Stimulated activated CD8-positive, alpha-beta memory T cell treated with anti-CD3 and anti-CD28 coated beads, Interleukin-4, amount 100 ng/mL, for 1 hour (primary cell): ENCODE measurements at regions not wholly inside any gene's neighbourhood (a gene's known extent, or its start where the extent isn't known, plus 50 kb on each side); places are given as distances from the start of the nearest gene placed in this dataset.

ENCODE experiments used
- DNase-seq, 2 donors: peaks; one replicate each; pipeline ENCODE4 v3.0.0-alpha.2; 2020; ENCODE audit warnings: low read depth in 2 of 2, low spot score in 1 of 2

DNA sequence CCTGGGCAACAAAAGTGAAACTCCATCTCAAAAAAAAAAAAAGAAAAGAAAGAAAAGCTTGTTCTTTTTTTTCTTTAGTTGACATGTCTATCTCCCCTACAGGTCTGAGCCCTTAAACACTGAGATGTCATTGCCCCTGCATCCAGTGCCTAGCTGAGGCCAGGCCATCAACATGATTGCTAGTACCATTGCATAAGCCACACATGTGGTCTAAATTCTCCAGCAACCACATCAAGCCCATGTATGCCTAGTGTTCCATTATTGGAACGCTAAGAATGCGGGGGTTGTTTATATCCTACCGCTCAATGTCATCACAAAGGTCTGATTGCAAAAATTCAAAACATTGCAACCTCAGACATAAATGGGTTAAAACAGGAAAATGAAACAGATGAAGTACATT is 62.7 kb downstream of the NPTX2 start:
- DNase-seq = no peak

DNA sequence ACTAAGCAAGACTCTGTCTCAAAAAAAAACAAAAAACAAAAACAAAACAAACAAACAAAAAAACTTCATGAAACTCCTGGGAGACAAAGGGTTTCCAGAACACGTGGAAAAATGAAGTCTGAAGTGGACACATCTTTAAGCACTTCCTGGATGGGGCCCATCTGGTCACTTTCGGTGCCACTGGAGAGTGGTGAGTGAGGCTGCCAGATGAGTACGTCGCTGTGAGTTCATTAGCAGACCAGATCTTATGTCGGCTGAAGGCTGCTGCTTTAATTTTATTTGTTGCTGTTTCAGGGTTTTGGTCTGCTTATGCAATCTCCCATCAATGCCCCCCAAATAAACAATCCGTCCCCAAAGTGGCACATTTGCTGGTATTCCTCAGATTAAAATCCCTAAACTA is 64.4 kb downstream of the NPTX2 start:
- DNase-seq = no peak

DNA sequence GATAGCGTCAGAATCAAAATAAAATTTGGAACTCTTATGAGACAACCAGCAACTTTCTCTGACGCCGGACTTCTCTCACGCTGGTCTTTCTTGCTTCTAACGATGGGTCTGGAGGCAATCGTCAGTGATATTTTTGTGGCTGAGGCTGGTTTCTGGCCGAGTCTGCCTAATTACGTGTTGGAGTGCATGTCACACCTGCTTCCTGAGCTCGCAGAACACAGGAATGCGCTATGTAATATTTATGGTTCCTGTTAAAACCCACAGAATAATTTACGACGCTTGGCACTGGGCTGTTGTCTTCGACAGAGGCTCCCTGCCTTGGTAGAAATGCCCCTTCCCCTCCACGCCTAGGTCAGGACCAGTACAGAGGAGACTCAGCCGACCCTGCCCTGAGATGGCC is 64.9 kb downstream of the NPTX2 start:
- DNase-seq = no peak

DNA sequence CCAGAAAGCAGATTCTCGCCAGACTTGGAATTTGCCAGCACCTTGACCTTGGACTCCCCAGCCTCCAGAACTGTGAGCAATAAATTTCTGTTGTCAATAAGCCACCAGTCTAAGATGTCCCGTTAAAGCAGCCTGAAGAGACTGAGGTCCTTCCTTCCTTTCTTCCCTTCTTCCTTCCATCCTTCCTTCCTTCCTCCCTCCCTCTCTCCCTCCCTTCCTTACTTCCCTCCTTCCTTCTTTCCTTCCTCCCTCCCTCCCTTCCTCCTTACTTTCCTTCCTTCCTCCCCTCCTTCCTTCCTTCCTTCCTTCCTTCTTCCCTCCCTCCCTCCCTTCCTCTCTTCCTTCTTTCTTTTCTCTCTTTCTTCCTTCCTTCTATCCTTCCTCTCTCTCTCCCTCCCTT is 66.4 kb downstream of the NPTX2 start:
- DNase-seq = no peak

DNA sequence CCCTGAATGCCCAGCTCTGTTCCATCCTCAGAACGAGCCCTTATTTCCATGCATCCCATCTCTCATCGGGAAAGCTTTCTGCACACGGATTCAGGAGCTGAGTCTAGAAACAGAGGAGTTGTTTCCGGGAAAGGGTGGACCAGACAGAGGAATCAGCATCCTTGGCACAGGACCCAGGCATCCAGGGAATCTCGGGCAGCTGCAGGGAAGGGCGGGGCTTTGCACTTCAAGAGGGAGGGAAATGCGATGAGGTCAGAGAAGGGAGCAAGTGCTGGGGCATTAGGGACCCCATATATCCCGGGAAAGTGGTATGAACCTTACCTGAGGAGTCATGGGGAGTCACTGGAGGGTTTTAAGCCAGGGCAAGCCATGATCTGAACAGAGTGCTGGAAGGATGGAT is 68.5 kb downstream of the NPTX2 start:
- DNase-seq = no peak

DNA sequence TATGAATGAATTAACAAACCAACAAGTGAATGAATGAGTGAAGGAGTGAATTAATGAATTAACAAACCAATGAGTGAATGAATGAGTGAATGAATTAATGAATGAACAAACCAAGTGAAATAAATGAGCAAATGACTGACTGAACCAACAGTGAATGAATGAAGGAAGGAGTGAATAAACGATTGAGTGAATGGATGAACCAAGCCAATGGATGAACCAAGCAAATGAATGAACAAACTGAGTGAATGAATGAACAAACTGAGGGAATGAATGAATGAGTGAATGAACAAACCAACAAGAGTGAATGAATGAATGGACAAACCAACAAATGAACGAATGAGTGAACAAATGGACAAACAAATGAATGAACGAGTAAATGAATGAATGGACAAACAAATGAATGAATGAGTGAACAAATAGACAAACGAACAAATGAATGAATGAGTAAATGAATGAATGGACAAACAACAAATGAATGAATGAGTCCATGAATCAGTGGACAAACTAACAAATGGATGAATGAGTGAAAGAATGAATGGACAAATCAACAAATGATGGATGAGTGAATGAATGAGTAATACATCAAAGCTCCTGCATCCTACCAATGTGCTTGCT is 69.5 kb downstream of the NPTX2 start:
- no peak for DNase-seq

DNA sequence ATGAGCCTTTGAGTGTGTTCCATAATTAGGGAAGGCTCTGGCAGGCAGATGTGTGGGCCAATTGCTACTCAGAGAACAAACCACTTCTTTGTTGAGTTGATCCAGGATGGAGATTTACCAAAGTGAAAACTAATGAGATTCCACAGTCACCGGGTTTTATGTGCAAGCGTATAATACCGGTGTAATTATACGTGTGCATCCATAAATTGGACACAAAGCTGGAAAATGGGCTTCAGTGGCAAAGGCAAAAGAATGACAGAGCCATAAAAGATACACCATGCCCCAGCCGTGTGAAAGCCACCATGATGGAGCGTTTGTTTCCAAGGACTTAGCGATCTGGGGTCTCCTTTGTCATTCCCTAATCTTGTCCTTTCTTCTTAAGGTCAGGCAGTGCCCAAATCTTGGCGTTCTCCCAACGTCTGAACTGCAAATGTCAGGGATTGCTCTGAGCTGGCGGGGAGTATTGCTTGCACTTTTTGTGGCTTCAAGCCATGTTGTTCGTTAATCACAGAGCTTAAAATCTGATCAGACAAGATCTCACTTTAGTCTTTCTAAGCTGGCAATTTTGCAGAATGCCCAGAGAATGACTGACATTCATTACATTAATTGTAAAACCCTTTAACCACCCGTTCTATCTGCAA is 70.1 kb downstream of the NPTX2 start:
- DNase-seq = no peak

DNA sequence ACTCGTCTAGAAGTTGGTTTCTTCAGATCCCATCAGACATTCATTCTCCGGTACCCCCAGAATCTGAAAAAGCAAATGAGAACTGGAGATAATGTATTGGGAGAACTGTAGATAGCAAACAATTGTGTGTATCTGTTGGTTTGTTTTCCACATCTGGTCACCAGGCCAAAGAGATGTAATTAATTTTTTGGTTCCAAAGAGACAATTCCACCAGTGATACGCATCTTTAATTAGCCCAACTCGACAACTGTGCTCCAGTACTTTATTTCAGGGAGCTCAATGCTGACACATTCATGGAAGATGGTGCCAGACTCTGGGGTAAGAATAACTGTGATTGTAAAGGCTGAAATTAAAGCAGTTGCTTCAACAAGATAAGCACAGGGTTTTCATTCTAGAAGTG is 74.5 kb downstream of the NPTX2 start:
- DNase-seq = no peak

DNA sequence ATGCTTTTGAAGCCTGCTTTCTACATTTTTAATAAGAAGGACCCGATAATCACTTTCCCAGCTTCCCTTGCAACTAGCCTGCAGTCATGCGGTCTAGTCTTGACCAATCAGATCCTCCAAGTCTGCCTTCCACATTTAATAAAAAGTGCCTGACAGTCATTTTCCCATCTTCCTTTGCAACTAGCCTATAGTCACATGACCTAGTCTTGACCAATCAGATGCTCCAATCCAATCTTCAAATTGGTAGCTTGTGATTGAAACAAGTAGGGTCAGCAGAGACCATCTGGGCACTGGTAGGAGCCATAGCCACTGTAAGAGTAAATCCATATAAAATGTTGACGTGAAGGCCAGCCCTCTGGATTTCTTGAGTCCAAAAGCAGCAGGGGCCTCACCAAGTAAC is 80.0 kb downstream of the NPTX2 start:
- DNase-seq = no peak

DNA sequence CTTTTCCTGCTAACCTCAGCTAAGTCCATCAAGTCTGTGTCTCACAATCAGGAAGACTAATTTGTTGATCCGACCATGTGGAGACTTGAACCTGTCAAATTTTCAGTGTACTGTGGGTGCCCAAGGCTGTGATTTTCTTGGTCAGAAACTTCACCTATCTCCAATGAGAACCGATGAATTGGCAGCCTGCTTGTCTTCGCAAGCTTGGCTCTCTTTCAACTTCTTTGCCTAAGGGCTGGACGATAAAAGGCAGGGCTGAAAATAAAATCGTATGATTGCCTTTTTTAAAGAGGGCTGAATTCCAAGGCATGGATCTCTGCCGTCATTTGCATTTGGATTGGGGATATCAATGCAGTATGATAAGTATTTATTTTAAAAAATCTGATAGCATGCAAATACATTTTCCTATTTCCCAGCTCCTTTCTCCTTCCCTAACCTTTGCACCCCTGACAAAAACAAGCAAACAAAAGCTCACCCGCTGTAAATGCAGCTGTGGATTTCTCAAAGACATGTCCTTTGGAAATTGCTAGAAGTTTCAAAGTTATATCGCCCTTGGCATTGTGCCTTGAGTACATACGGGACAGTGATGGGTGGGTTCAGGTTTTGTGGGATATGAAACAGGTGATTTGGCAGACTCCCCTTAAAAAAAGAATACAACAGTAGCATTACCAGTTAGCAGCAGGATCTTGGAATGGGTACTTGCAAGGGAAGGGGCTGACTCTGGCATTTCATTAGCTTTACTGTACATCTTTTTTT is 80.6 kb downstream of the NPTX2 start:
- no peak for DNase-seq

DNA sequence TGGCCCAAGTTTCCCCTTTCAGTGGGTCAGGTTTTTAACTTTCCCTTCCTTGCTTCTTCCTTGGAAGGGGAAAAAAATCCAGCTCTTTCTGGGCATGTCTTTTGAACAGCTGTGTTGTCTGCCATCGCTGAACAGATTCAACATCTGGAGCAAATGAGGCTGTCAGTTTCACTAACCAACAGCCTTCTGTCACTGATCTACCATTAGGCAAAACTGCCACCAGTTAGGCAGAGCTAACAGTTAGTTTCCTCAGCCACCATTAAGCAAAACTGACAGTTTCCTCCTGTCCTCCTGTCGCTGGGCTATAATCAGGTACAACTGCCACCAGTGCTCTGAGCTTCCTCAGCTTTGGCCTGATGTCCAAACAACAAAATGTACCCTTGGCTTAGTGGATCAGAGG is 81.9 kb downstream of the NPTX2 start:
- no peak for DNase-seq

DNA sequence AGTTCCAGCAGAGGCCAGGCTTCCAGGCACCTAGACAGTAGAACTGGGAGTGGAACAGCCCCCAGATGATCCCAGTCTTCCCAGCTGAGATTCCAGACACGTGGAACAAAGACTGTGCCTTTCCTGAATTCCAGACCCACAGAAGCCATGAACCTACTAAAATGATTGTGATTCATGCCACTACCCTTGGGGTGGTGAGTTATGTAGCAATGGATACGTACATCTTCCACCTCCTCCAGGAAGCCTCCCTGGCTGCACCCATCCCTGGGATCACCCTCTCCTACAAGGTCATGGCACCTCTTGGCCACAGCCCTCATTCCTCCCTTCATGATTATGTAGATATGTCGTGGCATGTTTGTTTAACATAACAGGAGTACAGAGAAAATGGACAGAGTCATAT is 83.4 kb downstream of the NPTX2 start:
- no peak for DNase-seq

DNA sequence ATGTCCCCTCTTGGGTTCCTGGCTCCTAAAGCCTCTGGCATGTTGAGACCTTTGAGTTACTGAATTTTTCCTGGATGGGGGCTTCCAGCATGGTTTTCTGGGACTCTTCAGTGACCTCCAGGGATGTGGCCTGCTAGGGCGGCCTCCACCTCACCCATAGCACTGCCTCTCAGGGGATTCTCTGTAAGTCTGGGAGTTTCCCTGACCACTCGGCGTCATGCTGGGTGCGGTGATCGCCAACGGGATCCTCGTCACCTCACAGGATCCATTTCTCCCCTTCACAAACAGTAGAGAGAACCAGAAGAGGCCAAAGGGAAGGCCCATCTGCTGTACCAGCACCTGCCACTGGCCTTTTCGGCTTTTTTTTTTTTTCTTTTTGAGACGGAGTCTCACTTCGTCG is 84.3 kb downstream of the NPTX2 start:
- DNase-seq = no peak

DNA sequence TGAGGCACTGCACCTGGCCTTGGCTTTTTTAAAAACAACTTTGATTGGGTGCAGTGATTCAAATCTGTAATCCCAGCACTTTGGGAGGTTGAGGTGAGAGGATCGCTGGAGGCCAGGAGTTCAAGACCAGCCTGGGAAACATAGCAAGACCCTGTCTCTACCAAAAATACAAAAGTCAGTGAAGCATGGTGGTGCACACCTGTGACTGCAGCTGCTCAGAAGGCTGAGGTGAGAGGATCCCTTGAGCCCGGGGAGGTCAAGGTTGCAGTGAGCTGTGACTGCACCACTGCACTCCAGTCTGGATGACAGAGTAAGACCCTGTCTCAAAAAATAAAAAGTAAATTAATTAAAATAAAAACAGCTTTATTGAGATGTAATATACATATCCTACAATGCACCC is 84.9 kb downstream of the NPTX2 start:
- DNase-seq = no peak

DNA sequence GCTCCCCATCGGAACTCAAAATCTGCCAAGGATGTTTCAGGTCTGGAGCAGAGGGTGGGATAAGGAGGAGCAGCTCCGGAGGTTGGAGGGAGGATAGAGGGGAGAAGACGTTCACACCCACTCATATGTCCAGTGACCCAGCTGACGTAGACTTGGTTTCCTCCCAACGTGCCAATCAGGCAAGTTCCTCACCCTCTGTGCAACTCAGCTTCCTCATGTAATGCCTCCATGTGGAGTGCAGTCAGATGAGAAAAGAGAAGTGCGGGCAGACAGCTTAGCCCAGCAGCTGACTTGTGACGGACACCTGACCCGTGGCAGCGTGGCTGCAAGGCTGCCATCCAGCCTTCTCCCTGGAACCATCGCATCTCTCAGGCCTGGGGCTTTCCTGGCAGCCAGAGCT is 86.8 kb downstream of the NPTX2 start:
- no peak for DNase-seq

DNA sequence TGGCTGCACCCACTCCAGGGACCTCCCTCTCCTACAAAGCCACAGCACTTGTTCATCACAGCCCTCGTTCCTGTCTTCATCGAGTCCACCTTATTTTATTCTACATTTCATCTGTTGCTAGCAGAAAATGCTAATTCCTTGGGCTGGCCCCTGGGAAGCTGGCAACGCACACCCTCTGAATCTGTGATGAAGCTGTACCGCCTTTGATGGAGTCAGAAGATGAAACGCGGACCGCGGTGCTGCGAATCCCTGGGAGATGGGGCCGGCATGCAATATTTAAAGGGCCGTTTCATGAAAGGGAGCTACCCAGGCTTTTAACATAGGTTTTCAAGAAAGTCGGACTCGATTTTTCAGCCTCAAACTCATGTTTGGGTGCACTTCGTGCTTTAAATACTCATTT is 88.5 kb downstream of the NPTX2 start:
- no peak for DNase-seq

DNA sequence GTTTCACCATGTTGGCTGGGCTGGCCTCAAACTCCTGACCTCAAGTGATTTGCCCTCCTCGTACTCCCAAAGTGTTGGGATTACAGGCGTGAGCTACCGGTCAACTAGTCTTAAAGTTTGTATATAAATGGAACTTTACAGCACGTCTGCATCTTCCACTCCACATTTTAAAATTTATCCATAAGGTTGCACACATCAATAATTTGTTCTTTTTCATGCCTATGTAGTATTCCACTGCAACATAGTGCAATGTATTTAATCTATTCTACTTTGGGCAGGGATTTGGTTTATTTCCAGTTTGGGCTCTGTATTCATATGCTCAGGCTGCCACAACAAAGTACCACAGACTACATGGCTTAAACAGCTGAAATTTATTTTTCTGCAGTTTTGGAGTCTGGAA is 90.0 kb downstream of the NPTX2 start:
- no peak for DNase-seq

DNA sequence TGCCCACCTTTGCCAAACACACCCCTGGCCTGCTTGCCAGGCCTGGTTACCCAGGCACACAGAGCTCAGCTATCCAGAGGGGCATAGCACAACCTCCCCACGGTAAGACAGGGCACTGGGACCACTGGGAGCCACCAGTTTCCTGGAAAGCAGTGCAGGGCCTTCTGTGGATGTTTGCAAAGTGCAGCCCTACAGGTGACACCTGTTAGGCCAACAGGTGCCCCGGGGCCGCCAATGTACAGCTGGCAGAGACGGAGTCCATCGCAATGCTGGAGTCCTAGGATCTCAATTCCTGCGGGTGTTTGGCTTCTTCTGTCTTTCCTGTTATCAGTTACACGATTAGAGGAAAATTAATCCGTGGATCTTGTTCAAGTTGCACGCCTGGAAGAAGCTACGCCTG is 94.9 kb downstream of the NPTX2 start:
- DNase-seq = no peak

DNA sequence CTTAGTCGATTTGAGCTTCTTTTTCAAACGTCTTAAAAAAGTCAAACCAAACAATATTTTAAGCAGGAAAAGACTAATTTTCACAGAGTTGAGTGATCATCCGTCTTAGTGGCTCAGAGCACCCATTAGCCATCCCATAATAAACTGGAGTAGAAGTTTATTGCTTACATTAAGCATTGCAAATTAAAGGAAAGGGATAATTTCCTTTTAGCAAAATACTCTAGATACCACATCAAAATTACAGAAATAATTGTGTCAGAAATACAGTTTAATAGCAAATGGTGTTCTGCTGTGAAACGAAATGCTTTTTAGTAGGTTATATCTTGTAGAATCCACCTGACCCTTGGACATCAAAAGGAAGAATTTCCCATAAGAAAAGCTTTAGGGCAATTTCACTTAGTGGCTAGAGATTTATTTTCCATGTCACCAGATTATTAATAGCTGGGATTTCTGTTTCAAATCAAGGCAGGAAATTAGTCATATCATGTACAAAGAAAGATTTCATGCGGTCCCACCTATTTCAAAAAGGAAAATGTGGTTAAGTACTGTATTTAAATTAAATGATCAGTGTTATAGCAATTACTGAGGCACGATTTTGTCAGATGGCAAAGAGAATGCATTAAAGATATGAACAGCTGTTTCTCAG is 96.2 kb downstream of the NPTX2 start:
- no peak for DNase-seq

DNA sequence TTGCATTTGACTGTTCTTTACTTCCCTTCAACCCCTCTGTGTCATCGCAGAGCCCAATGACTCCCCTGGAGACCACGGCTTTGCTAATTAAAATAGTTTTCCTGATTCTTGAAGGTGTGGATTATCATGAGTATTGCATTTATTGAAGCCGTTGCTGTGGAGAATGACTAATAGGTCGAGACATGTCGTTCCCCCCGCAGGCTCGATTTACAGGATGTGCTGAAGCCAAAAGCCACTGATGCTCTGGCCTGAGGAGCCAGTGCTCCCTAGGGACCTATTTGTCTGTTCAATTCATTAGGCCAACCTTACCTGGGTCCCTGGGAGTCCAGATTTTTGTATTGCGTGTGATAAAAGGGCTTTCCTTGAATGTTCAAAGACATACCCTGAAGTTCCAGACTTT is 102.3 kb downstream of the NPTX2 start:
- DNase-seq = no peak

DNA sequence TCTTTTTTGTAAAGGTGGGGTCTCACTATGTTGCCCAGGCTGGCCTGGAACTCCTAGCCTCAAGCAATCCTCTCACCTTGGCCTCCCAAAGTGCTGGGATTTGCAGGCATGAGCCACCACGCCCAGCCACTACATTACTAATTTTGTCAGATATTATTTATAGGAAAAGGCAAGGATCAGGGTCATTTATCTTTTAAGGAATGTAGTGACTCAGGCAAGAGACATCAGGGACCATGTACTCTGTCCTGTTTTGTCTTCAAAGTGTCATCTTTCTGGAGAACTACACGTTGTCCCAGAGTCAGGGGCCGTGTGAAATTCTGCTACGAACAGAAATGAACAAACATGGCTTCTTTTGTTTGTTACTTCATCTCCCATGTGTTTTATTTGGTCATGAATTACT is 105.3 kb downstream of the NPTX2 start:
- no peak for DNase-seq

DNA sequence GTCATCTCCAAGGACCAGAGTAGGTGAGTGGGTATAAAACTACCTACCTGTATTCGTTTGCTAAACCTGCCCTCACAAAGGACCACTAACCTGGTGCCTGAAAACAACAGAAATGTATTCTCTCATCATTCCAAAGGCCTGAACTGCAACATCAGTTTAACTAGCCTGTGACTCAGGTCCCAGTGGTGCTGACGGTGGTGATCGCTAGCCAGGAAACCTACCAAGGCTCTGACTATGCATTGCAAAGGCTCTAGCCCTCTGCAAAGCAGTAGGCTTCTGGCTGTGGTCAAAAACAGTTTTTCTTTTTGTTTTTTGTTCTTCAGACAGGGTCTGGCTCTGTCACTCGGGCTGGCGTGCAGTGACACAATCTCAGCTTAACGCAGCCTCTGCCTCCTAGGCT is 107.5 kb downstream of the NPTX2 start:
- no peak for DNase-seq
